ENCODE measurements at regions not wholly inside any gene's neighbourhood (a gene's known extent, or its start where the extent isn't known, plus 50 kb on each side); places are given as distances from the start of the nearest gene placed in this dataset.
A peak's percentile ranks its signal among the peaks of the same experiment; 100 is the strongest.

- no peak for DNase-seq
These were observed 1283.9 kb upstream of the CELF2 start for GRCh38 chr10:9733766-9734165.

- no peak for DNase-seq
These were observed 1283.5 kb upstream of the CELF2 start for GRCh38 chr10:9734218-9734617.

DNA sequence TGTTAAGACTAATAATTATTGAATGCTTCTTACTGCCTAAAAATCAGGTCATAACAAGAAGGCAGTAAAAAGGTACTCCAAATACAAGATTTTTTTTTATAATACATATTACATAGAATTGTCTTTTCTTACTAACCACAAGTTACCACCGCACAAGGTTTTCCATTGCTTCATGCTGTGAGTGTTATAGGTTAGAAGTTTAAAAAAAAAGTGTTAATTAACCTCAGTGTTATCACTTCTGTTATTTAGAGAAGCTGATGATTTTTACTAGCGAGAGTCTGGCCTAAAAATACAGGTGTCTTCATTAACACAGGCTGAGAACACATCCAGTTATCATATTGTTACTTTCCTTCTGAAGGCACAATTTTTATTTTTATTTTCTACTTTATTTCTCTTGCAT, 1281.9 kb upstream of the CELF2 start:
- DNase-seq: no peak

DNA sequence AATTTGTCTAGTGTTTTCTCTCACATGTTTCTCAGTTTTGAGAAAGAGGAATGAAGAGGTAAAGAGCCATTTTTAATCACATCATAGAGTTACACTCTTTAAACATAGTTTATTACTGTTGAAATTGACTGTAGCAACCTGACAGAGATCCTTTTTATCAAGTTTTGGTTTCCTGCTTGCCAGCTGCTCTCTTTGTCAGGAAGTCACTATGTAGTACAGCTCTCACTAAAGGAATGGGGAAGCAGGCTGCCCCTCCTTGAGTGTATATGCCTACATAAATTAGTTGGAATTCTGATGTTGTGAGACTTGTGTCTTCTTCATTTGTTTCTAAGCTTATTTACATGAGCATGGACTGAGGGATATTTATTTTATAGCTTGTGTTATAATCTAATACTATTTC, 1274.0 kb upstream of the CELF2 start:
- DNase-seq: no peak

- no peak for DNase-seq
These were observed 1272.5 kb upstream of the CELF2 start for GRCh38 chr10:9745158-9745557.

- DNase-seq: no peak
These were observed 1260.5 kb upstream of the CELF2 start for GRCh38 chr10:9757176-9757575.

DNA sequence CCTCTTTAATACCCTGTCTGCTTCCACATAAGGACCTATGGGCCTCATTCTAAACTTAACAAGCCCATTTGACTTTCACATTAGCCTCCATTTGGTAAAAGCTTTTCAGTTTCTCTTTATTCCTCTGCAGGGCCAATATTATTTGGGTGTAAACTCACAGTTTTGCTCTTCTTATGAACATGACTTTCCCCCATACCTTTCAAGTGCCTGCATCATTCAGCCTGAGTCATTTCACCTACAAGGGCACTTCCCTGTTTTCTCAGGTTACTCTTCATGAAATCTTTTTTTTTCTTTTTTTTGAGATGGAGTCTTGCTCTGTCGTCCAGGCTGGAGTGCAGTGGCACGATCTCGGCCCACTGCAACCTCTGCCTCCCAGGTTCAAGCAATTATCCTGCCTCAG, 1258.1 kb upstream of the CELF2 start:
- DNase-seq: no peak

GRCh38 chr10:9762966-9763656, 1254.6 kb upstream of the CELF2 start:
- DNase-seq: no peak

DNA sequence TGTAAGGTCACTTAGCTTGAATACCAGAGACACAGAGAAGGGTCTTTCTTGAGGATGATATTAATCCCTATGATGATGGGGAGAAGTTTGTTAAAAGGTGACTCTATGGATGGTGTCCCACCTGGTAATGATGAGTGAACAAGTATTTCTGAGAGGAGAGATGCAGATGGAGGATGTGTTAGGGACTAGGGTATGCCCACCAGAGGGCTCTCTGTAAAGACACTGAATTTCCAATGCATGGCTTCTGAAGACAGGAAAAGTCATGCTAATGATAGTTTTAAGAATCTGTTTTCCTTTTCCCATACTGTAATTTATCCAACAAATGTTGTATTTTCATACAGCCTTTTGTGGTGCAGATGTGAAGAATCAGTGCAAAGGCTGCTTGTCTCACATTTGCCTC, 1250.9 kb upstream of the CELF2 start:
- no peak for DNase-seq

GRCh38 chr10:9781666-9782065, 1236.0 kb upstream of the CELF2 start:
- DNase-seq: no peak

GRCh38 chr10:9786101-9786500, 1231.6 kb upstream of the CELF2 start:
- no peak for DNase-seq

DNA sequence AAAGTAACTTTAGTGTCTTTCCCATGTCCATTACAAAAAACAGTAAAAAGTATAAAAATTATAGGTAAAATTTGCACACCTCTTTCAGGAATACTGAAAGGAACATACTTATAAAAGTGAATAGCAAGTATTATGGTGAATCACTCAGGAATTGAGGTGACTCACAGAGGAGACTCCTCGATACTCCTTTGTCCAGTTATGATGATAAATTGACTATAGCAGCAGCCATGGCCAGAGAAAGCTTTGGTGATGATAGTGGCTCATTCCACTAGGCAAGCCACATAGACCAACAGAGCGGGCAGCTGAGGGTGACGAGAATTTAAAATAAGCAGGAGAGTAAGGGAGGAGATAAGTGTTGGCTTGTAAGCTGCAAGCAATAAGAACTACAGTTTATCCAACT, 1231.1 kb upstream of the CELF2 start:
- DNase-seq: no peak

DNA sequence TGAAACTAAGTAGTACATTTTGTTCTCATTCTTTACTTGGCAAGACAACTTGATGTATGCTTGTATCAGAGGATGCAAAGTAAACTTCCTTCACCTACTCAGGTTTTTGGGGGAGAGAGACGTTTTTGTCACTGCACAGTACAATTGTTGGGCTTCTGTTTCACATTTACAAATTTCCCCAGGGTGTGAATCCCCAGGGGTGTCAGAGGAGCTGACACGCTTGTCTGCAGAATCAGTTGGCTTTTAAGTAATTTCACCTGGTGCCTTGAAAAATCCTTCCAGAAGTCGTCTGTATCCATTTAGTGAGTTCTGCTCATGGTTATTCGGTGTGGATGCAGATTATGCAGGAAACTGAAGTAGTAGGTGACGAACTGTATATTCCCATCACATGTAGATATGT, 1227.7 kb upstream of the CELF2 start:
- DNase-seq: no peak

DNA sequence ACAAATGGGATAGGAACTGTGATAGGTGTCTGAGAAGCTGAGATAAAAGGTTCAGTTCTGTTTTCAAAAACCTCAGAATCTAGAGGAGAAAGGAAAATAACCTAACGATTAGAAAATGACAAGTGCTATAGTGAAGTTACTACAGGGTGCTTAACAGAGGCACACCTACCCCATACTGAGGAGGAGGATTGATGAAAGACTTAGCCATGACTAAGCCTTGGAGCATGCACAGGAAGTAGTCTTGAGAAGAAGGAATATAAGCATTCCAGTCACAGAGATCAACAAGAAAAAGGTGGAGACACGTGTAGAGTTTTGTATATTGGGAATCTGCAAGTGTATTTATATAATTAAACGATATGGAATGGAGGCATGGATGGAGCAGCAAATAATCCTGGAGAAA, 1225.5 kb upstream of the CELF2 start:
- no peak for DNase-seq

GRCh38 chr10:9796564-9796963, 1221.1 kb upstream of the CELF2 start:
- no peak for DNase-seq

DNA sequence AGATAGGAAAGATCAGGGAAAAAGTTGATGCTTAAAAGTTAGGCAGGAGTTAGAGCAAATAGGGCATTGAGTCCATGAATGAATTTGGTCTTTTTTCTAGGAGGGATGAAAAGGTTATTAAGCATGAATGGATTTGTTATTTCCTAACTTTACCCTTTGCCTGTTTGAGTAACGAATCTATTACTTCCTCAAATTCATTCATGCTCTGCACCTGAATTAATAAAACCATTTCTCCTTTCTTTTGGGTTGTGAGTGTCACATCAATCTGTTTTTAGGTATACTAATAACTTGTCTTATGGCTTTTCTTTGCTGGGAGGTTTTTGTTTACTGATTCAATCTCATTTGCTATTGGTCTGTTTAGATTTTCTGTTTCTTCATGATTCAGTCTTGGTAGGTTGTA, 1217.7 kb upstream of the CELF2 start:
- DNase-seq: no peak

DNA sequence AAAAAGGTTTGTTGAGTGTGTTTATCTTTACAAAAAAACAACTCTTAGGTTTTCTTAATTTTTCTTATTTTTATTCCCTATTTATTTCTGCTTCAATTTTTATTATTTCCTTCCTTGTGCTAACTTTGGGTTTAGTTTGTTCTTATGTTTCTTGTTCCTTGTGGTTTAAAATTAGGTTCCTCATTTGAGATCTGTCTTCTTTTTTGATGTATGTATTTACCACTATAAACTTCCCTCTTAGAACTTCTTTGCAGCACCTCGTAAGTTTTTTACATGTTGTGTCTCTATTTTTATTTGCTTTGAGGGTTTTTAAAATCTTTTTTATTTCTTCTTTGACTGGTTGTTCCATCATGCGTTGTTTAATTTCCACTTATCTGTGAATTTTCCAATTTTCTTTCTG, 1217.1 kb upstream of the CELF2 start:
- DNase-seq: no peak

GRCh38 chr10:9807846-9808245, 1209.8 kb upstream of the CELF2 start:
- no peak for DNase-seq

- DNase-seq: no peak
These were observed 1206.1 kb upstream of the CELF2 start for GRCh38 chr10:9811601-9812000.

DNA sequence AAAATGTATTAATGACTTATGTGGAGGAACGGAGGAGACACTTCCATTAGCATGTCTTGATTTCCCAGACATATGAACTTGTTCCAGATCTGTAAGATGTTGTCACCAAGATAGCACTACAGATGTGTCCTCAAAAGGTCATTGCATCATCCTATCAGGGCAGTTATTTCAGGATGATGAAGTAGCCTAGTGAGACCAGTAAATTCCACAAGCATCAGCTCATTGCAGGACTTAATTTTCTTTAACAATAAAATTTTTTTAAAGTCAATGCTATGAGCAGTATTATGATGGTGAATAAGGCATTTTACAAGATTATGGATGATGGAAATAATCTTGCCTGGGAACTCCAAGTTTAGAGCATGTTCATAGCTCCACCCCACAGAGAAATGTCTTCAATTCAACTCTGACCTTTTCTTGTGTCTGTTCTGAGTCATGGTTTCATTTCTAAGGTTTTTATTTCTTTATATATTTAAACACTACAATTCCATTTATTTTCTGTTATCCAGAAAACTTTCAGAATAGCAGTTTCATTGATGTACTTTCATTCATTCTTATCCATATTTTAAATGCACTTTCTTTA, 1203.3 kb upstream of the CELF2 start:
- no peak for DNase-seq

DNA sequence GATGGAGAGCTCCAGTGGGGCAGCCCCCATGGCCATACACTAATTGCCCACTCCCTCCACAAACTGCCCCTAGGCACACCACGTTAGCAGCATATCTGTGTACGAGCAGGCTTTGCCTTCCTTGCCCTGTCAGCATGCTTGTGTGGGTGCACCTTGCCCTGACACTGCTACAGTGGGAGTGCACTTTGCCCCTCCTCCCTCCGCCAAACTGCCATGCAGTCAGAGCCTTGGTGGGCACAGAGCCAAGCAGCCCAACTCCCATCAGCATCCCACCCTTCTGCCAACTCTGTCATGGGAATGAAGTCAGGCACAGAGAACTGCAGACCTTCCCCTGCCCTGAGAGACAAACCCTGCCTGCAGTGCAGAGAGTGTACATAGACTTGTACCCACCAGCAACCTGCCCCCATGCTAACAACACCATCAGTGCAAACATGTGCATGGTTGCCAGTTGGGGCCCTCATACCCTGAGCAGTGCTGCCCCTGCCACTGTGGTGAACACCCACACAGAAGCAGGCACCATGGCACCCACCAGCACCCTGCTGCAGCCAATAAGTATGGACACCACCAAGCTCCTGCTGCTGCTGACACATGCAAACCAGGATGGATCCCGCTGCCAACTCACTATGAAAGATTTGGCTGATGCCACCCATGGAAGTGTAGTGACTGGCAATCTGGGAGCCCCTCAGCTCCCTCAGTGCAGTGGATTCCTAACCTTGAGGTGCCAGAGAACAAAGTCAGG, 1197.7 kb upstream of the CELF2 start:
- DNase-seq: peak; percentile 4

DNA sequence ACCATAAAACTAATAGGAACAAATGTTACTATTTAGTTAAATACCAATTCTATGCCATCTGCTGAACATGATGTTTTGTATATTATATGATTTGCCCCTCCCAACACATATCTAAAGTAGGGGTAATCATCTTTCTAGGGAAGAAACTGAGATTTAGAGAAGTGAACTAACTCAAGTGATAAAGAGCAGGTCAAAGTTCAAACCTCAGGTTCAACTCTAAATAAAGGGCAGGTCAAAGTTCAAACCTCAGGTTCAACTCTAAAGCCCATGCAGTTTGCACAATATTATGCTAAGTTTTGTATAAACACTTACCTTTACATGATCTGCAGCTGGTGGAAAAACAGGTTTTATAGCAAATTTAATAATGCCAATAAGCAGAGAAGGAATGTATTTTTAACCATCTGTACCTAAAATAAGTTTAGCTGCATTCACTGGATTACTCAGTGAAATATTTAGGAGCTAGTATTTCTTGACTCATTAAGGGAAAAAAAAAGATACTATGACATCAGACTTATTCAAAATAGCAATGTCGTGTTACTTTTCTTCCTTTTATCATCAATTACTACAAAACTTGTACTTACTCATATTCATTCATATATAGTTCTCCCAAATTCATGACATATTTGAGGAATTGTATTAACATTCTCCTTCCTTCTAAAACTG, 1194.3 kb upstream of the CELF2 start:
- no peak for DNase-seq

GRCh38 chr10:9824631-9825071, 1193.0 kb upstream of the CELF2 start:
- no peak for DNase-seq

Measured in activated gamma-delta T cell (primary cell).